ENCODE measurements at regions not wholly inside any gene's neighbourhood (a gene's known extent, or its start where the extent isn't known, plus 50 kb on each side); places are given as distances from the start of the nearest gene placed in this dataset.
A peak's percentile ranks its signal among the peaks of the same experiment; 100 is the strongest.

GRCh38 chr9:129486756-129487657, 133.9 kb downstream of the C9orf50 start:
- DNase-seq = no peak

- no peak for DNase-seq
These were observed 135.6 kb downstream of the C9orf50 start for GRCh38 chr9:129485145-129485774.

GRCh38 chr9:129484352-129485000, 136.4 kb downstream of the C9orf50 start:
- DNase-seq = no peak

- peak; percentile 42 for DNase-seq
These were observed 137.2 kb downstream of the C9orf50 start for GRCh38 chr9:129483415-129484351.

GRCh38 chr9:129482521-129483414, 138.1 kb downstream of the C9orf50 start:
- no peak for DNase-seq

- DNase-seq = no peak
These were observed 138.9 kb downstream of the C9orf50 start for GRCh38 chr9:129481810-129482511.

- no peak for DNase-seq
These were observed 139.5 kb downstream of the C9orf50 start for GRCh38 chr9:129481424-129481809.

DNA sequence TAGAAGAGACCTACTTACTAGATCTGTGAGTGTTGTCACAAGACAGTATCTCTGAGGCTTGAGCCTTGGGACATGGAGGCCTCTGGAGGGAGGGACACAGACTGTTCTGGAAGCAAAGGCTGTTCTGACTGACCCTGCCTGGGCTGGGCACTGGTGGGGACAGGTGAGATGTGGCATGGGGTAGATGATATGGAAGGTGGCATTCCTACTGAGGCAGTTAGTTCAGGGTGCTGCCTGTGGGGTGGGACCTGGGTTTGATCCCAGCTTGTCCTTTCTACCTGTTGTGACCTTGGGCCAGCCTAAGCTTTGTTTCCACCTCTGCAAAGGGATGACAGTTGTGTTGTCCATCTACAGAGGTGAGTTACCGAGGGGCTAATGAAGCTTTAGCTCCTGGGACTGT, 140.2 kb downstream of the C9orf50 start:
- no peak for DNase-seq

- no peak for DNase-seq
These were observed 140.7 kb downstream of the C9orf50 start for GRCh38 chr9:129480227-129480626.

- no peak for DNase-seq
These were observed 141.3 kb downstream of the C9orf50 start for GRCh38 chr9:129479631-129480011.

DNA sequence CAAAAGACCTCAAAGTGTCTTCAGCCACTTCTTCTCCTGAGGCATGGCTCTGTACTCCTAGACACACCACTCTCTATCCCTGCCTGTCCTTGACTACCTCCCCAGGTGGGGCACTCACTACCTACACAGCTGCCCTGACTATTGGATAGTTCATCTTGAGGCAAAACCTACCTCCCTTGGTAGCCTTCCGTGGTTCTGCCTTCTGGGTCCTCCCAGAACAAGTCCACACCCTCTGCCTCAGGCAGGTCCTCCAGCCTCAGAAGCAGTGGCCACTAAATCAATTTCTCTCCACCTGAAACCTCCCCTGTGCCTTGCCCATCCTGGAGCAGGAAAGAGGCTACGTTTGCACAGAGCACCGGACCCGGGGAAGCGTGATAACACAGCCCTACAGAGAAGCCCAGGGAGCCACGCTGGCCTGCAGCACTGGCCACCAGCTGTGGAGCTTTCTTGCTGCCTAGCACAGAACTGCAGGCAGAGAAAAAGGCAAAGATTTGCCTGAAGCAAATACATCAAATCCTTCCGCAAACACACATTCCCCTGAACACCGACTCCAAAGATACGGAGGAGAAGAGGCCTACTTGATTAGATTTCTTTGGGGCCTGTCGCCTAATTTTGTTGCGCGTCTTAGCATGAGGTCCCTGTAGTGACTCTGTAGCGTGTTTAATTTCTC, 141.8 kb downstream of the C9orf50 start:
- no peak for DNase-seq

GRCh38 chr9:129478461-129478860, 142.4 kb downstream of the C9orf50 start:
- no peak for DNase-seq

- no peak for DNase-seq
These were observed 143.9 kb downstream of the C9orf50 start for GRCh38 chr9:129476821-129477611.

GRCh38 chr9:129474740-129475404, 146.0 kb downstream of the C9orf50 start:
- DNase-seq = no peak

- DNase-seq = no peak
These were observed 147.2 kb downstream of the C9orf50 start for GRCh38 chr9:129473523-129474244.

GRCh38 chr9:129472651-129473102, 148.2 kb downstream of the C9orf50 start:
- DNase-seq = no peak

GRCh38 chr9:129471201-129472019, 149.5 kb downstream of the C9orf50 start:
- DNase-seq = no peak
